Activated T-cell treated with anti-CD3 and anti-CD28 coated beads, Interleukin-2, amount 50 U/mL, for 24 hours (primary cell): ENCODE measurements at regions not wholly inside any gene's neighbourhood (a gene's known extent, or its start where the extent isn't known, plus 50 kb on each side); places are given as distances from the start of the nearest gene placed in this dataset.
"Not testable (repeated sequence)": the region's sequence is repeated elsewhere in the genome, so short reads cannot be mapped to it uniquely, and the experiment has no call there.

Source experiments
- DNase-seq: peaks from one replicate; pipeline ENCODE4 v3.0.0-alpha.2; 2020
- H3K27ac Mint-ChIP-seq: 2 replicates; pipeline ENCODE4 v1.8.0; 2020; ENCODE audit warnings: mild to moderate bottlenecking, mixed read lengths
- H3K27me3 Mint-ChIP-seq: 2 replicates; pipeline ENCODE4 v1.8.0; 2020; ENCODE audit warnings: mixed read lengths
- H3K36me3 Mint-ChIP-seq: 2 replicates; pipeline ENCODE4 v1.8.0; 2020; ENCODE audit warnings: low read depth, mixed read lengths
- H3K4me1 Mint-ChIP-seq: 2 replicates; pipeline ENCODE4 v1.8.0; 2020; ENCODE audit warnings: low read depth, mixed read lengths
- H3K4me3 Mint-ChIP-seq: 2 replicates; pipeline ENCODE4 v1.8.0; 2020; ENCODE audit warnings: mild to moderate bottlenecking, moderate library complexity, mixed read lengths
- H3K9me3 Mint-ChIP-seq: 2 replicates; pipeline ENCODE4 v1.8.0; 2020; ENCODE audit warnings: mixed read lengths

GRCh38 chr1:188723332-188724020 lies 1754.2 kb downstream of the BRINP3 start:
- Mint-ChIP-seq H3K27me3 (no peaks in the 10 kb centered on the region), H3K4me3 (no peak overlapping the region), H3K27ac (no peak overlapping the region), H3K36me3 (no peaks in the 10 kb centered on the region), H3K9me3 (peaks cover 12% of the 10 kb centered on the region), H3K4me1 (no peaks in the 10 kb centered on the region)
- no peak for DNase-seq

- no peak overlapping the region for H3K27ac Mint-ChIP-seq
- no peaks in the 10 kb centered on the region for H3K4me1 Mint-ChIP-seq
- peaks cover 24% of the 10 kb centered on the region for H3K9me3 Mint-ChIP-seq
- no peaks in the 10 kb centered on the region for H3K27me3 Mint-ChIP-seq
- no peak overlapping the region for H3K4me3 Mint-ChIP-seq
- DNase-seq = no peak
- H3K36me3 Mint-ChIP-seq = no peaks in the 10 kb centered on the region
Measured at GRCh38 chr1:188729039-188729438, 1748.6 kb downstream of the BRINP3 start.

GRCh38 chr1:188735567-188735966 lies 1742.1 kb downstream of the BRINP3 start:
- H3K36me3 Mint-ChIP-seq = no peaks in the 10 kb centered on the region
- DNase-seq = no peak
- peaks cover 13% of the 10 kb centered on the region for H3K9me3 Mint-ChIP-seq
- H3K27ac Mint-ChIP-seq = no peak overlapping the region
- H3K4me3 Mint-ChIP-seq = no peak overlapping the region
- no peaks in the 10 kb centered on the region for H3K4me1 Mint-ChIP-seq
- no peaks in the 10 kb centered on the region for H3K27me3 Mint-ChIP-seq

- H3K27me3 Mint-ChIP-seq, H3K4me1 Mint-ChIP-seq, DNase-seq, H3K27ac Mint-ChIP-seq, H3K4me3 Mint-ChIP-seq, H3K36me3 Mint-ChIP-seq: not testable (repeated sequence)
- H3K9me3 Mint-ChIP-seq = peaks cover 14% of the 10 kb centered on the region
Measured at GRCh38 chr1:188749275-188749674, 1728.4 kb downstream of the BRINP3 start.

GRCh38 chr1:188752027-188752426 lies 1725.6 kb downstream of the BRINP3 start:
- H3K27ac Mint-ChIP-seq, H3K36me3 Mint-ChIP-seq, H3K27me3 Mint-ChIP-seq, DNase-seq, H3K4me3 Mint-ChIP-seq, H3K4me1 Mint-ChIP-seq: not testable (repeated sequence)
- H3K9me3 Mint-ChIP-seq = peaks cover 14% of the 10 kb centered on the region

- DNase-seq, H3K27me3 Mint-ChIP-seq, H3K4me1 Mint-ChIP-seq, H3K4me3 Mint-ChIP-seq, H3K27ac Mint-ChIP-seq, H3K36me3 Mint-ChIP-seq, H3K9me3 Mint-ChIP-seq: not testable (repeated sequence)
Measured at GRCh38 chr1:188757747-188758146, 1719.9 kb downstream of the BRINP3 start.

- Mint-ChIP-seq H3K27ac (no peak overlapping the region), H3K36me3 (no peaks in the 10 kb centered on the region), H3K4me1 (no peaks in the 10 kb centered on the region), H3K4me3 (no peak overlapping the region), H3K9me3 (peaks cover 8% of the 10 kb centered on the region), H3K27me3 (no peaks in the 10 kb centered on the region)
- DNase-seq = no peak
Measured at GRCh38 chr1:188761226-188761625, 1716.4 kb downstream of the BRINP3 start.

GRCh38 chr1:188762166-188762743 lies 1715.4 kb downstream of the BRINP3 start:
- no peaks in the 10 kb centered on the region for H3K27me3 Mint-ChIP-seq
- H3K4me3 Mint-ChIP-seq = no peak overlapping the region
- no peak overlapping the region for H3K27ac Mint-ChIP-seq
- no peak for DNase-seq
- no peaks in the 10 kb centered on the region for H3K4me1 Mint-ChIP-seq
- peaks cover 11% of the 10 kb centered on the region for H3K9me3 Mint-ChIP-seq
- H3K36me3 Mint-ChIP-seq = no peaks in the 10 kb centered on the region

GRCh38 chr1:188763541-188763940 lies 1714.1 kb downstream of the BRINP3 start:
- Mint-ChIP-seq H3K4me1 (no peaks in the 10 kb centered on the region), H3K27me3 (no peaks in the 10 kb centered on the region), H3K4me3 (no peak overlapping the region), H3K9me3 (peaks cover 14% of the 10 kb centered on the region), H3K36me3 (no peaks in the 10 kb centered on the region), H3K27ac (no peak overlapping the region)
- DNase-seq = no peak

- no peaks in the 10 kb centered on the region for H3K27me3 Mint-ChIP-seq
- DNase-seq = no peak
- H3K36me3 Mint-ChIP-seq = no peaks in the 10 kb centered on the region
- H3K4me3 Mint-ChIP-seq = no peak overlapping the region
- H3K27ac Mint-ChIP-seq = no peak overlapping the region
- H3K4me1 Mint-ChIP-seq = no peaks in the 10 kb centered on the region
- peaks cover 37% of the 10 kb centered on the region for H3K9me3 Mint-ChIP-seq
Measured at GRCh38 chr1:188769181-188769580, 1708.5 kb downstream of the BRINP3 start.

GRCh38 chr1:188769936-188770335 lies 1707.7 kb downstream of the BRINP3 start:
- no peaks in the 10 kb centered on the region for H3K36me3 Mint-ChIP-seq
- no peak for DNase-seq
- peaks cover 37% of the 10 kb centered on the region for H3K9me3 Mint-ChIP-seq
- no peaks in the 10 kb centered on the region for H3K4me1 Mint-ChIP-seq
- H3K4me3 Mint-ChIP-seq = no peak overlapping the region
- no peak overlapping the region for H3K27ac Mint-ChIP-seq
- no peaks in the 10 kb centered on the region for H3K27me3 Mint-ChIP-seq

- Mint-ChIP-seq H3K27ac (no peak overlapping the region), H3K27me3 (no peaks in the 10 kb centered on the region), H3K9me3 (peaks cover 13% of the 10 kb centered on the region)
Measured at GRCh38 chr1:188778578-188778977, 1699.1 kb downstream of the BRINP3 start.

GRCh38 chr1:188782220-188782841 lies 1695.3 kb downstream of the BRINP3 start:
- Mint-ChIP-seq H3K9me3 (peaks cover 4% of the 10 kb centered on the region), H3K27me3 (no peaks in the 10 kb centered on the region), H3K27ac (no peak overlapping the region), H3K4me3 (no peak overlapping the region), H3K4me1 (no peaks in the 10 kb centered on the region), H3K36me3 (no peaks in the 10 kb centered on the region)
- DNase-seq = no peak

More at GRCh38 chr1:188778578-188778977, 1699.1 kb downstream of the BRINP3 start:
- Mint-ChIP-seq H3K4me1 (no peaks in the 10 kb centered on the region), H3K36me3 (no peaks in the 10 kb centered on the region), H3K4me3 (no peak overlapping the region)
- DNase-seq = no peak

GRCh38 chr1:188794969-188795368 lies 1682.7 kb downstream of the BRINP3 start:
- Mint-ChIP-seq H3K27ac (no peak overlapping the region), H3K27me3 (no peaks in the 10 kb centered on the region), H3K9me3 (peaks cover 21% of the 10 kb centered on the region), H3K36me3 (no peaks in the 10 kb centered on the region), H3K4me1 (no peaks in the 10 kb centered on the region), H3K4me3 (no peak overlapping the region)
- DNase-seq = no peak

GRCh38 chr1:188812153-188812552 lies 1665.5 kb downstream of the BRINP3 start:
- not testable (repeated sequence) for H3K27ac Mint-ChIP-seq, H3K36me3 Mint-ChIP-seq, DNase-seq, H3K4me3 Mint-ChIP-seq, H3K27me3 Mint-ChIP-seq, H3K4me1 Mint-ChIP-seq
- H3K9me3 Mint-ChIP-seq = peaks cover 28% of the 10 kb centered on the region
